Tongue (tissue), 1 donor: ENCODE measurements at regions not wholly inside any gene's neighbourhood (a gene's known extent, or its start where the extent isn't known, plus 50 kb on each side); places are given as distances from the start of the nearest gene placed in this dataset.
A peak's percentile ranks its signal among the peaks of the same experiment; 100 is the strongest.
"Not testable (repeated sequence)": the region's sequence is repeated elsewhere in the genome, so short reads cannot be mapped to it uniquely, and the experiment has no call there.

Experiments used
- DNase-seq: peaks from one replicate; pipeline ENCODE4 v3.0.0-alpha.2; 2015

- no peak for DNase-seq
Observed at GRCh38 chr21:22189278-22189677, 1191.1 kb downstream of the NCAM2 start.

GRCh38 chr21:22191581-22191980 is 1193.4 kb downstream of the NCAM2 start:
- peak; percentile 46 for DNase-seq

GRCh38 chr21:22192766-22193165 is 1194.6 kb downstream of the NCAM2 start:
- no peak for DNase-seq

GRCh38 chr21:22194986-22195385 is 1196.8 kb downstream of the NCAM2 start:
- DNase-seq = not testable (repeated sequence)

GRCh38 chr21:22200378-22201092 is 1202.3 kb downstream of the NCAM2 start:
- no peak for DNase-seq

GRCh38 chr21:22201126-22201525 is 1202.9 kb downstream of the NCAM2 start:
- no peak for DNase-seq

- DNase-seq = no peak
Observed at GRCh38 chr21:22201669-22202068, 1203.5 kb downstream of the NCAM2 start.

- no peak for DNase-seq
Observed at GRCh38 chr21:22209304-22209700, 1211.1 kb downstream of the NCAM2 start.

- no peak for DNase-seq
Observed at GRCh38 chr21:22211943-22212342, 1213.7 kb downstream of the NCAM2 start.

- no peak for DNase-seq
Observed at GRCh38 chr21:22223385-22223784, 1225.2 kb downstream of the NCAM2 start.

- no peak for DNase-seq
Observed at GRCh38 chr21:22224261-22224660, 1226.1 kb downstream of the NCAM2 start.

GRCh38 chr21:22225299-22225698 is 1227.1 kb downstream of the NCAM2 start:
- peak; percentile 49 for DNase-seq

- DNase-seq = no peak
Observed at GRCh38 chr21:22231013-22231412, 1232.8 kb downstream of the NCAM2 start.

GRCh38 chr21:22235866-22236590 is 1237.8 kb downstream of the NCAM2 start:
- no peak for DNase-seq

GRCh38 chr21:22244516-22244915 is 1246.3 kb downstream of the NCAM2 start:
- DNase-seq = peak; percentile 22

GRCh38 chr21:22250355-22250754 is 1252.1 kb downstream of the NCAM2 start:
- no peak for DNase-seq

- DNase-seq = no peak
Observed at GRCh38 chr21:22253761-22254160, 1255.6 kb downstream of the NCAM2 start.

- no peak for DNase-seq
Observed at GRCh38 chr21:22258821-22259220, 1260.6 kb downstream of the NCAM2 start.

- DNase-seq = no peak
Observed at GRCh38 chr21:22260274-22260673, 1262.1 kb downstream of the NCAM2 start.

GRCh38 chr21:22263890-22264289 is 1265.7 kb downstream of the NCAM2 start:
- DNase-seq = no peak

- no peak for DNase-seq
Observed at GRCh38 chr21:22277341-22277740, 1279.1 kb downstream of the NCAM2 start.

- DNase-seq = no peak
Observed at GRCh38 chr21:22278366-22278765, 1280.2 kb downstream of the NCAM2 start.

GRCh38 chr21:22280851-22281250 is 1282.6 kb downstream of the NCAM2 start:
- no peak for DNase-seq
